ENCODE measurements at regions not wholly inside any gene's neighbourhood (a gene's known extent, or its start where the extent isn't known, plus 50 kb on each side); places are given as distances from the start of the nearest gene placed in this dataset.

GRCh38 chr14:96631030-96631429 lies 128.8 kb downstream of the PAPOLA start:
- dilution Hi-C loops (cut with MboI; ENCODE audit: extremely low pct_ligation_motif_present, low sequenced_read_pairs), result no loop called here
- Histone ChIP-seq H3K36me3 (ENCODE audit: control insufficient read depth in 2 of 2, extremely low read depth in 1 of 2, insufficient read depth in 2 of 2, low read length in 2 of 2) (no peaks in the 10 kb centered on the region), H3K9me3 (ENCODE audit: control insufficient read depth, low read depth, low read length) (no peaks in the 10 kb centered on the region), H3K4me2 (ENCODE audit: control insufficient read depth, extremely low read depth, insufficient read depth, low read depth, low read length) (no peak overlapping the region), H4K20me1 (ENCODE audit: control insufficient read depth, extremely low read depth, insufficient read depth, low read length) (no peaks in the 10 kb centered on the region), H2AFZ (ENCODE audit: control insufficient read depth, low read length) (no peak overlapping the region), H3K27ac (ENCODE audit: control insufficient read depth, insufficient read depth, low read length) (no peak overlapping the region), H3K4me1 (ENCODE audit: control insufficient read depth, extremely low read depth, insufficient read depth, low read length) (peaks cover 2% of the 10 kb centered on the region), H3K4me3 (ENCODE audit: control insufficient read depth in 2 of 3, extremely low read depth in 1 of 3, insufficient read depth in 2 of 3, low read depth in 1 of 3, low read length in 3 of 3) (no peak overlapping the region), H3K9me1 (ENCODE audit: control insufficient read depth, extremely low read depth, insufficient read depth, low read length) (no peaks in the 10 kb centered on the region), H3K27me3 (ENCODE audit: control insufficient read depth, extremely low read depth, insufficient read depth, low read length) (peaks cover 18% of the 10 kb centered on the region), H3K9ac (ENCODE audit: control insufficient read depth, extremely low read depth, insufficient read depth, low read length) (no peak overlapping the region), H3K79me2 (ENCODE audit: control insufficient read depth, insufficient read depth, low read length) (no peaks in the 10 kb centered on the region)
- TF ChIP-seq EZH2 (IDR thresholded peaks at IDR 0.05; ENCODE audit: low read length), result no peak
- TF ChIP-seq CTCF (optimal IDR thresholded peaks at IDR 0.05 in 1 of 3, IDR thresholded peaks at IDR 0.05 in 1 of 3, conservative IDR thresholded peaks at IDR 0.05 in 1 of 3; ENCODE audit: extremely low read depth in 1 of 3, insufficient read depth in 2 of 3, low read length in 3 of 3), result no peak
- FAIRE-seq (no peak), DNase-seq (ENCODE audit: low read depth, low spot score) (no peak)

DNA sequence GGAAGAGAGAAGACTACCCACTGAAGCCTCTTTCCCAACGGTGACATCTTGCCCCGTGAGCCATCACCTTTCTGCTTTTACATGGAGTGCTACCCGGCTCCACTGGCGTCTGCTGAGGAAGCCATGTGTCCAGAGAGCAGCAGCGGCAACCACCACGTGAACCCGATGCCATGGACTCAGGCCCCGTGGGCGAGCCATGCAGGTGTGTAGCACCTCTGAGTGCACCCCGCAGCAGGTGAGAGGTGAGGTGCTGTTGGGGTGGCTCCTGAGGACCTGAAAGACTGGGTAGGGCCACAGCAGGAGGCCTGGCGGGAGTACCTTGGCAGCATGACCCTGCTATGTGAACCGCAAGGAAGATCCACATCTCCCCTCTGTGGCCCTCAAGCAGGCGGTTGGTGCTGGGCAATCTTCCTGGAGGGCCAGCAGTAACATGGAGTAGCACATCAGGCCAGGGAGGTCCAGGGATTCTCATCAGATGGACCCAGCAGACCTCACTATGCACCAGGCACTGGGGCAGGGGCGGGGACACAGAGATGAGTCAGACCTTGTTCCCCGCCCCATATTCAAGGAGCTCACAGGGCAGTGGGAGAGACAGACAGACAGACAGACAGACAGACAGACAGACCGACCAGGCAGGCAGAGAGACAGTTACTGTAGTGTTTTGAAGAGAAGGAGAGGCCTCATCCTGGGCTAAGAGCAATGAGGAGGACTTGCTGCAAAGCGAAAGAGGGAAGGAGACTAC lies 129.6 kb downstream of the PAPOLA start:
- H3K27me3 ChIP-seq (ENCODE audit: control insufficient read depth, extremely low read depth, insufficient read depth, low read length), result peaks cover 11% of the 10 kb centered on the region
- no peak overlapping the region for H3K4me3 ChIP-seq (ENCODE audit: control insufficient read depth in 2 of 3, extremely low read depth in 1 of 3, insufficient read depth in 2 of 3, low read depth in 1 of 3, low read length in 3 of 3)
- no peaks in the 10 kb centered on the region for H3K9me1 ChIP-seq (ENCODE audit: control insufficient read depth, extremely low read depth, insufficient read depth, low read length)
- no peaks in the 10 kb centered on the region for H4K20me1 ChIP-seq (ENCODE audit: control insufficient read depth, extremely low read depth, insufficient read depth, low read length)
- no peaks in the 10 kb centered on the region for H3K79me2 ChIP-seq (ENCODE audit: control insufficient read depth, insufficient read depth, low read length)
- TF ChIP-seq CTCF (optimal IDR thresholded peaks at IDR 0.05 in 1 of 3, IDR thresholded peaks at IDR 0.05 in 1 of 3, conservative IDR thresholded peaks at IDR 0.05 in 1 of 3; ENCODE audit: extremely low read depth in 1 of 3, insufficient read depth in 2 of 3, low read length in 3 of 3), result no peak
- TF ChIP-seq EZH2 (IDR thresholded peaks at IDR 0.05; ENCODE audit: low read length), result no peak
- no peak overlapping the region for H3K4me2 ChIP-seq (ENCODE audit: control insufficient read depth, extremely low read depth, insufficient read depth, low read depth, low read length)
- no peak overlapping the region for H3K27ac ChIP-seq (ENCODE audit: control insufficient read depth, insufficient read depth, low read length)
- no peaks in the 10 kb centered on the region for H3K9me3 ChIP-seq (ENCODE audit: control insufficient read depth, low read depth, low read length)
- H3K4me1 ChIP-seq (ENCODE audit: control insufficient read depth, extremely low read depth, insufficient read depth, low read length), result peaks cover 1% of the 10 kb centered on the region
- no peak overlapping the region for H3K9ac ChIP-seq (ENCODE audit: control insufficient read depth, extremely low read depth, insufficient read depth, low read length)
- no peaks in the 10 kb centered on the region for H3K36me3 ChIP-seq (ENCODE audit: control insufficient read depth in 2 of 2, extremely low read depth in 1 of 2, insufficient read depth in 2 of 2, low read length in 2 of 2)
- FAIRE-seq, result no peak
- no peak overlapping the region for H2AFZ ChIP-seq (ENCODE audit: control insufficient read depth, low read length)
- dilution Hi-C loops (cut with MboI; ENCODE audit: extremely low pct_ligation_motif_present, low sequenced_read_pairs), result no loop called here
- no peak for DNase-seq (ENCODE audit: low read depth, low spot score)

Measured in keratinocyte (primary cell).